Stimulated activated CD4-positive, alpha-beta T cell treated with anti-CD3 and anti-CD28 coated beads, Interleukin-4, amount 100 ng/mL, for 4 hours (primary cell): ENCODE measurements at regions not wholly inside any gene's neighbourhood (a gene's known extent, or its start where the extent isn't known, plus 50 kb on each side); places are given as distances from the start of the nearest gene placed in this dataset.
"Not testable (repeated sequence)": the region's sequence is repeated elsewhere in the genome, so short reads cannot be mapped to it uniquely, and the experiment has no call there.

Source experiments
- DNase-seq, 2 experiments: peaks; one replicate each; pipeline ENCODE4 v3.0.0-alpha.2; 2020

DNA sequence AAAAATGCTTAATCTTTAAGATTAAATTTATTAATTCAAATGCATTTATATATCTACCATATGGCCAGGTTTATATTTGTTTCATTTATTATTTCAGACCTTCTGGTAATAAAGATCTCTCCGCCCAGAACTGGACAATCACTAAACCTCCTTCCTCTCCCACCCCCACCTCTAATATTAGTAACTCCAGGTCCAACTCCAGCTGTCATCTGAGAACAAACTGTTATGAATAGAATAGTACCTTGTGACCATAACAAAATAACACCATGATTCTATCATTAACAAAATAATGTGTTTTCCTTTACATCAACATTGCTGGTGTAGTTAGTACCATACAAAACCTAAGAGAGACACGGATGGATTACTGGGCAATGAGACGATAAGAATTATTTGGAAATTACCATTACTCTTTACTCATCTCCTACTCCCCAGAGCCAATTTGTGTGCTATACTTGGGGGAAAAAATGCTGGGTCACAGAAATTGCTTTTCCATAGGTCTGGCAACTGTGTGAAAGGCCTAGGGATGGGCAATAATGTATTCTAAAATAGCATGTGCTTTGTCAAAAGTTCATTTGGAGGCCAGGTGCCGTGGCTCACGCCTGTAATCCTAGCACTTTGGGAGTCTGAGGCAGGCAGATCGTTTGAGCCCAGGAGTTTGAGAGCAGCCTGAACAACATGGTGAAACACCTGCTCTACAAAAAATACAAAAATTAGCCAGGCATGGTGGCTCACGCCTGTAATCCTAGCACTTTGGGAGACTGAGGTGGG, 186.1 kb downstream of the ENC1 start:
- no peak for DNase-seq

- DNase-seq = no peak
Observed at GRCh38 chr5:74452856-74453255, 187.7 kb downstream of the ENC1 start.

DNA sequence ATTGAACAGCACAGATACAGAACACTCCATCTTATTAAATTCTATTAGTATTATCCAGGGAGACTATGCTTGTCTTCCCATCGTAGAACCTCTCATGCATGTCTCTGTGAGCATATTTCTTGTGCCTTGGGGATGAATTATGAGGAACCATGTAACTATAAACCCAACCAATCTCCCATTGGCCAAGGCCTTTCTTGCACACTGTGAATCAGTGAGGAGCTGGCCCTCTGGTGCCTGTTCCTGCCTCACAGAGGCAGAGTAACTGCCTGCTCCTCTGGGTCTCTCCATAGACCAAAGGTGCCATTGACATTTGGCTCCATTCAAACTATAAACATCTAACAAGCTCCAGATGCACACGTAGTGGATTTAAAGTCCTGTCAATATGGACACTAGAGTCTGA, 190.4 kb downstream of the ENC1 start:
- DNase-seq = no peak

DNA sequence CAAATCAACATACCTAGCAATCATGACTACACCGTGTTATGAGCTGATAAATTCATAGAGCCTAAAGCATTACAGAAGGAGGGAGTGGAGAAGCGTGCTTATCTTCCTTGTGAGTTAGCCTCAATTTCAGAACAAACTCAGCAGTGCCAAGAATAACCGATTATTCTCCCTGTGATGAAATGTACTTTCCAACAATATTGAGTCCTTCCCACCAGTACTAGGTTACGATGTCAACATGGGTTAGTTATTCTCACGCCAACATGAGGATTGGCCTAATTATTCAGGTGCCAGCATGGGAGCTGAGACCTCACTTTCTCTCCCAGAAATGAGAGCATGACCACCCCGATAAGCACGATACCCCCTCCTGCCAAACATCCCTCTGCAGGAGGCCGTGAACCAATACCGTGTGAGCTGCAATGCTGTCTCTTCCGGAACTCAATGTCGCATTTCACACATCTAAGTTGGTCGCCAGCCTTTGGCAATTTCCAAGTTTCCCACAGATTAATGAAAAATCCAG, 193.7 kb downstream of the ENC1 start:
- DNase-seq = no peak

- no peak for DNase-seq
Observed at GRCh38 chr5:74442466-74442865, 198.1 kb downstream of the ENC1 start.

DNA sequence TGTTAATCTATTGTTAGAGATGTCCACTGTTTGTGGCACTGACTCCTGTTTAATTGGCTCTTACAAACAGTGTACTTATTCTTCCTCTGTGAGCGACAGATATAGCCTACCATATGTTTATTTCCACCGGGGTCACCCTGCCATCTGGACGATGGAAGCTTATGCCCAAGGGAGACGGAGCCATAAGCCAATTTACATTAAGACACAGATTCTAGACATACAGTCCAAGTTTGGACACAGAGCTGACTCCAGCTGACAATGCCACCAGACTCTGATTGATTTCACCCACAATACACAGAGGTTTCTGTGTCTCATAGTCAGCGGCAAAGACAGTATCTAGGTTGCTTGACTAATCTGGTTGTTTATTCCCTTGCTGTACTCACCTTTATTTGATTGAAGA, 198.9 kb downstream of the ENC1 start:
- no peak for DNase-seq

DNA sequence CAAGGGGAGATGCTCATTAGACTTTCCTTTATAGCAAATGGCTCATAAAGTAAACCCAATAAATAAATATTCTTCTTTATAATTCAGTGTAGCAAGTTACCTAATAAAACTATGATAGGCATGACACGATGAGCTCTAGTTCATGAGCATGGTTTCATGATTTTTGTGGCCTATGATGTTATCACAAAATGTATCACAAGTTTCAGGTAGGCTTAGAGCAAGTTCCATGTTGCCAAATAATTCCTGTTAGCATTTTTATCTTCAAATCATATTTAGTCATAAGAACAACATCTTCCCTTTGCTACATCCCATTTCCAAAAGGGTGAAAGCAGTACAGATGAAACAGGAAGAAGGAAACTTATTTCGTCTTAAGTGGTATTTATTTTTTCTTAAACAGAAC, 200.2 kb downstream of the ENC1 start:
- DNase-seq = no peak

GRCh38 chr5:74437870-74438269, 202.7 kb downstream of the ENC1 start:
- not testable (repeated sequence) for DNase-seq

- no peak for DNase-seq
Observed at GRCh38 chr5:74433896-74434829, 206.4 kb downstream of the ENC1 start.

- DNase-seq = no peak
Observed at GRCh38 chr5:74433255-74433895, 207.2 kb downstream of the ENC1 start.

DNA sequence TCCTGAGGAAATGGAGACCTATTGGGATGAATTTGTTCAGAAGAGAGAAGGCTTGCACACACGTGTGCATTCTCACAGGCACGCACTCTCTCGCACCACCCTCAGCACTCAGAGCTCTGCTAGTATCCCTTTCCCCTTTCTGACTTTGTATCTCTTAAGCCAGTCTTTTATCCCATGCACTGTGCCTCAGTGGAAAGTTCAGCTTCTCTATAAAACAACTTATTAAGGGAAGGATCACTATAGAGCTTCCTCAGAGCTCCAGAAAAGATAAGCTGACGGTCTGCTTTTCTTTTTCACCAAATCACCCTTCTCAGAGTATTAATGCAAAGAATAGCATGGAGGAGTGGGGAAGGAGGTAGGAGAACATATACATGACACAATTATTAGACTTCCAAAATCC, 207.8 kb downstream of the ENC1 start:
- DNase-seq = no peak

DNA sequence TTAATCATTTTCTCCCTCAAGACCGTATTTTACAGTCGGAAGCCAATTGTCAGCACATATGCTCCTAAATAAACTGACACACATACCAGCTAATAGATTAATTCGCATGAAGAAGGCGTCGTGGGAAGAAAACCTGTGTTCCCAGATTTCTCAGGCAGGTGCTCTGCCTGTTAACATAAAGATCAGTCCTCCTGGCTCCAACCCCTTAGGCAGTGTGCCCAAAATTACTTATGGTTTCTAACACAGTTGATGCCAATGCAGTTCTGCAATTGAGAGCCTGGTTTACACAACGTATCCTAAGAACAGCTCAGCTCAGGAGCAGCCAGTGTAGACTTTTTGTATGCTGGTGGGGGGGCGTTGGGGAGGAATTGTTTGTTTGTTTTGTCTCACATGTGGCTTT, 208.3 kb downstream of the ENC1 start:
- no peak for DNase-seq

DNA sequence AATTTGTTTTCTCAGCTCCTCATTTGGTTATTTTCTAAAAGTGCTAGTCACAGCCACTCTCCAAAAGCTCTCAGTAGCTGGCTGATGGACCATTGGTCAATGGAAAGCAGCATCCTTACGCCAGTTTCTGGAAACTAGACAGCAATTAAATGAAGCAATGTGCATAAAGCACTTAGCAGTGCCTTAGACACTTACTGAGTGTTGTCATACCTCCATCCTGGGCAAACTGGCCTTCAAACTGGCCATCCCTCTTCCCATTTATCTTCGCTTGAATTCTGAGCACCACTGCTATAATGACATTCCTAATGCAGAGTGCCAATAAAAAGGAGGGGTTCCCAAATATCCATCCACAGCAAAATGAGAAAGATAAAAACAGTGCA, 209.2 kb downstream of the ENC1 start:
- no peak for DNase-seq

DNA sequence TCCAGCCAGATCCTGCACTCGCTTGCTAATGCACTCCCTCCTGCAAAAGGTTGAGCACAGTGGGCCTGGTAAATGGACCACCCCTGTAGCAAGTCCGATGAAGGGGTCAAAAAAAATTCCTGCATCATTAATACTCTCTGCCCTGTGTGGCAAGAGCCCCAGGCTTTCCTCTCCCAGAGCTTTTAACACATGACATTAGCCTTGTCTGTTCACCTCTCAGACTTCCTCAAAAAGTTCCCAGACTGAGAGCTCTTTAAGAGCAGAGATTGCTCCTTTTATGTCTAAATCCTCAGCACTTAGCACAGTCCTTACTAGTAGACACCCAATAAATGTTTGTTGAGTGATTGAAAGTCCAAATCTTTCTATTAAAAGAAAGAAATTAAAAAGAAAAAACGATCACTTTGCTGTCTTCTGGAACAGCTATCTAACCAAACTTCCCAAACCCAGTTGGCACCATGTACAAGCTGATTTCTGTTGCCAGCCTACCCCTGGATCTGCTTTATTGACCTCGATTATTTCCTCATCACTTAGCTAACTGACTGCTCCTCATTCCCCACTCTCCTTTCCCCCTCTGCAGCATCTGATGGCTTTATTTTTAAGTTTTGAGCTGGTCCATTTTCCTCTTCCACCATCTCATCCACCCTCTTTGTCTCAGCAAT, 209.8 kb downstream of the ENC1 start:
- DNase-seq = no peak

DNA sequence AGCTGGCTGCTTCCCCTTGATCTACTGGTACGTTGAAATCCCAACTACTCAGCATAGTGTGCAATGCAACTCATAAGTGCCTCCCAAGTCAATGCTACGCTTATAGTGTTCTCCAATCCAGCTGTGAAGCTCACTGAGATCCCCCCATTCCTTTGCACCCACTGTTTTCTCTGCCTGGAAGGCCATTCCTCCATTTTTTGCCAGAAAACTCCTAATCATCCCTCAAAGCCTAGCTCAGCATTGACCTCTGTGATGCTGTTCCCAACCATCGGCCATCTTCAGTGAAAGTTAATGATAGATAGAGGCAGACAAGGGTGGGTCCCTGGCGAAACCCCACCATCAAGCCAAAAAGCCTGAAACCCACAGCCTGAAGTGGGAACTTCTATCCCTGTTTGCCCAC, 211.0 kb downstream of the ENC1 start:
- no peak for DNase-seq

GRCh38 chr5:74428876-74429275, 211.7 kb downstream of the ENC1 start:
- DNase-seq = no peak

GRCh38 chr5:74428275-74428674, 212.3 kb downstream of the ENC1 start:
- DNase-seq = no peak

GRCh38 chr5:74426506-74426905, 214.0 kb downstream of the ENC1 start:
- no peak for DNase-seq

DNA sequence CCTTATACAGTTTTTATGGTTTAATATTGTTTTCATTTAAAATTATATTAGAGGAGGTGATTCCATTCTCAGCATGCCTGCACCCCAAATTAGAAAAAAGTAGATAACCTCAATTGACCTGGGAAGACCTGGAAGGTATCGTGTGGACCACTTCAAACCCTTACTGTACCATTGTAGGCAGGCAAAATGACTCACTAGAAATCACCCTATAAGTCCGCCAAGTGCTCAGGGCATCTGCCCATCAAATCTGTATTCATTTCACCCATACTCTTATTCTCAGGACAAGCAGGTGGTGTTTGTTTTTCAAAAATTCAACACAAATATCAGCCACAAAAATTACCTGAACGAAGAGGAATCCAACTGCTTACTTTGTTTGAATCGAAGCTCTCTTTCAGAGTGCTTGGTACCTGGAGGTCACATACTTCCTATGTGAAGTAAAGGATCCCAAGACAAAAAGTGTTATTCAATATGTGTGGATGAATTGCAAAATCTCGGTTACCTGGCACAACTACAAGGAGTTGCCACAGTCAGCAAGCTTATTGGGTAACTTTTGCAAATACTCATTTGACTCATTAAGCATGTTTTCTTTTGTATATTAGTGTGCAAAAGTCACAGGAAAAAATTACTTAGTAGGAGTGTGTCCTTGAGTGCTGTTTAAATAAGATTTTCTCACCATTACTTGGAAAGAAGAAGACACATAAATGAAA, 216.2 kb downstream of the ENC1 start:
- no peak for DNase-seq

- no peak for DNase-seq
Observed at GRCh38 chr5:74423383-74423782, 217.1 kb downstream of the ENC1 start.

- no peak for DNase-seq
Observed at GRCh38 chr5:74422671-74423070, 217.9 kb downstream of the ENC1 start.

GRCh38 chr5:74422030-74422429, 218.5 kb downstream of the ENC1 start:
- no peak for DNase-seq
